ENCODE measurements at regions not wholly inside any gene's neighbourhood (a gene's known extent, or its start where the extent isn't known, plus 50 kb on each side); places are given as distances from the start of the nearest gene placed in this dataset.

- DNase-seq: no peak
Observed at GRCh38 chr4:35493977-35494376, 750.3 kb downstream of the ARAP2 start.

GRCh38 chr4:35494955-35495354 is 749.4 kb downstream of the ARAP2 start:
- no peak for DNase-seq

- DNase-seq: no peak
Observed at GRCh38 chr4:35500812-35501211, 743.5 kb downstream of the ARAP2 start.

GRCh38 chr4:35503435-35503834 is 740.9 kb downstream of the ARAP2 start:
- DNase-seq: no peak

- no peak for DNase-seq
Observed at GRCh38 chr4:35506161-35506560, 738.2 kb downstream of the ARAP2 start.

GRCh38 chr4:35511851-35512250 is 732.5 kb downstream of the ARAP2 start:
- DNase-seq: no peak

GRCh38 chr4:35516102-35516501 is 728.2 kb downstream of the ARAP2 start:
- no peak for DNase-seq

- no peak for DNase-seq
Observed at GRCh38 chr4:35520059-35520458, 724.3 kb downstream of the ARAP2 start.

- DNase-seq: no peak
Observed at GRCh38 chr4:35521682-35522081, 722.6 kb downstream of the ARAP2 start.

GRCh38 chr4:35525192-35525978 is 718.9 kb downstream of the ARAP2 start:
- DNase-seq: no peak

- no peak for DNase-seq
Observed at GRCh38 chr4:35526456-35526855, 717.9 kb downstream of the ARAP2 start.

- DNase-seq: no peak
Observed at GRCh38 chr4:35534962-35535361, 709.4 kb downstream of the ARAP2 start.

- DNase-seq: no peak
Observed at GRCh38 chr4:35538807-35539206, 705.5 kb downstream of the ARAP2 start.

- DNase-seq: no peak
Observed at GRCh38 chr4:35539404-35540055, 704.8 kb downstream of the ARAP2 start.

- DNase-seq: no peak
Observed at GRCh38 chr4:35541146-35541887, 703.0 kb downstream of the ARAP2 start.

GRCh38 chr4:35541888-35542213 is 702.5 kb downstream of the ARAP2 start:
- DNase-seq: no peak

- DNase-seq: no peak
Observed at GRCh38 chr4:35548921-35549320, 695.4 kb downstream of the ARAP2 start.

- DNase-seq: no peak
Observed at GRCh38 chr4:35556387-35556786, 687.9 kb downstream of the ARAP2 start.

GRCh38 chr4:35559559-35560365 is 684.6 kb downstream of the ARAP2 start:
- no peak for DNase-seq

GRCh38 chr4:35562861-35563260 is 681.5 kb downstream of the ARAP2 start:
- DNase-seq: no peak

GRCh38 chr4:35565640-35566039 is 678.7 kb downstream of the ARAP2 start:
- DNase-seq: no peak

- DNase-seq: no peak
Observed at GRCh38 chr4:35591035-35591434, 653.3 kb downstream of the ARAP2 start.

GRCh38 chr4:35604252-35604651 is 640.1 kb downstream of the ARAP2 start:
- no peak for DNase-seq
